DND-41 (cell line): ENCODE measurements at regions not wholly inside any gene's neighbourhood (a gene's known extent, or its start where the extent isn't known, plus 50 kb on each side); places are given as distances from the start of the nearest gene placed in this dataset.

Experiments used
- ATAC-seq: fragments of 200-7000 bp; cut with Tn5 transposase; 3 replicates; pipeline ENCODE4 v1.9.1; 2021; ENCODE audit warnings: low read depth; ENCODE audit not compliant: insufficient read depth
- DNase-seq: peaks from one replicate; pipeline ENCODE4 v3.0.0-alpha.2; 2020
- H2AFZ ChIP-seq: 2 replicates; pipeline ENCODE4 v1.6.0; 2012; ENCODE audit warnings: low read depth, low read length
- H3K27ac ChIP-seq: 2 replicates; pipeline ENCODE4 v1.5.1; 2012; ENCODE audit warnings: low read length, inconsistent platforms
- H3K27me3 ChIP-seq: fragments of 200-600 bp; sonication (generic); 2 replicates; pipeline ENCODE4 v1.6.0; 2012; ENCODE audit warnings: low read length, mild to moderate bottlenecking, inconsistent platforms; ENCODE audit not compliant: insufficient read depth, poor library complexity
- H3K36me3 ChIP-seq: 2 replicates; pipeline ENCODE4 v1.5.1; 2012; ENCODE audit warnings: low read length, inconsistent platforms; ENCODE audit not compliant: insufficient read depth
- H3K4me1 ChIP-seq: 2 replicates; pipeline ENCODE4 v1.5.1; 2012; ENCODE audit warnings: mild to moderate bottlenecking, low read length; ENCODE audit not compliant: insufficient read depth
- H3K4me2 ChIP-seq: 2 replicates; pipeline ENCODE4 v1.6.0; 2012; ENCODE audit warnings: mild to moderate bottlenecking, moderate library complexity, low read length, inconsistent platforms; ENCODE audit not compliant: insufficient read depth
- H3K4me3 ChIP-seq, 2 experiments: fragments of 200-600 bp in 1 of 2; shearing (Covaris generic) in 1 of 2; 2 replicates each; pipeline ENCODE4 v1.5.1; 2012 to 2016; ENCODE audit warnings: inconsistent platforms in 2 of 2, low read length in 2 of 2, mild to moderate bottlenecking in 2 of 2, low read depth in 1 of 2, moderate library complexity in 1 of 2
- H3K79me2 ChIP-seq: 2 replicates; pipeline ENCODE4 v1.6.0; 2012; ENCODE audit warnings: low read length, inconsistent platforms; ENCODE audit not compliant: insufficient read depth
- H3K9ac ChIP-seq: 2 replicates; pipeline ENCODE4 v1.6.0; 2012; ENCODE audit warnings: low read depth, mild to moderate bottlenecking, inconsistent platforms, low read length, moderate library complexity
- H3K9me3 ChIP-seq: 2 replicates; pipeline ENCODE4 v1.5.1; 2012; ENCODE audit warnings: low read length, moderate library complexity, mild to moderate bottlenecking, inconsistent platforms; ENCODE audit not compliant: insufficient read depth, severe bottlenecking
- H4K20me1 ChIP-seq: 2 replicates; pipeline ENCODE4 v1.6.0; 2012; ENCODE audit warnings: low read length; ENCODE audit not compliant: insufficient read depth
- EZH2 ChIP-seq: IDR thresholded peaks from 3 replicates; pipeline ENCODE4 v1.6.1; 2012; ENCODE audit warnings: borderline replicate concordance, low read depth, mild to moderate bottlenecking, moderate library complexity, low read length, inconsistent platforms; ENCODE audit not compliant: severe bottlenecking
- TF ChIP-seq, protein P1 (sequence below): IDR thresholded peaks from 2 replicates; pipeline ENCODE4 v1.5.1; 2012; ENCODE audit warnings: borderline replicate concordance, low read length, moderate library complexity, mild to moderate bottlenecking; ENCODE audit not compliant: poor library complexity, severe bottlenecking; ENCODE audit errors: extremely low read depth

DNA sequence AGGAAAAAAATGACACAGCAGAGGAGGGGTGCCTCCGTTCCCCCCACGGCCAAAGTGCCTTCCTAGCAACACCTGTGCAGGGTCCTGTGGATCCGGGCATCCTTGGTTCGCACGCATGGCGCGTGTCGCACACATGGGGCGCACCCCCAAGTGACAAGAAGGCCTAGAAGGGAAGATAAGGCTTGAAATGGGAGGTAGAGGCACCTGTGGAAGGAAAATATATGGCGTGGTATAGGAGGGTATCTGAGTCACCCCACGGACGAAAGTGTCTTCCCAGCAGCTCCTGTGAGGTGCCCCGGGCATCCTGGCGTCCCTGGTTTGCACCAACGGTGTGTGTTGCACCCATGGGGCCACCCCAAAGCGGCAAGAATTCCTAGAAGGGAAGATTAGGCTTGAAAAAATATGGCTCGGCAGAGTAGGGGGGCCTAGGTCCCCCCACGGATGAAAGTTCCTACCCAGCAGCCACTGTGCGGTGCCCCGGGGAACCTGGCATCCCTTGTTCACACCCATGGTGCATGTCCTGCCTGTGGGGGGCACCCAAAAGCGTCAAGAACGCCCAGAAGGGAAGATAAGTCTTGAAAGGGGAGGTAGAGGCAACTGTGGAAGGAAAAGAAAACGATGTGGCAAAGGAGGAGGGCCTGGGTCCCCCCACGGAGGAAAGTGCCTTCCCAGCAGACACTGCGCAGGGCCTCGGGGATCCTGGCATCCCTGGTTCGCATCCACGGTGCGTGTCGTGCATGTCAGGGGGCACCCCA is 280.0 kb downstream of the ALG10 start:
- no peak overlapping the region for H2AFZ ChIP-seq
- H3K4me1 ChIP-seq, result no peaks in the 10 kb centered on the region
- H3K27me3 ChIP-seq, result no peaks in the 10 kb centered on the region
- H3K9ac ChIP-seq, result no peak overlapping the region
- no peak overlapping the region for H3K27ac ChIP-seq
- no peaks in the 10 kb centered on the region for H3K36me3 ChIP-seq
- TF ChIP-seq, protein P1, sequence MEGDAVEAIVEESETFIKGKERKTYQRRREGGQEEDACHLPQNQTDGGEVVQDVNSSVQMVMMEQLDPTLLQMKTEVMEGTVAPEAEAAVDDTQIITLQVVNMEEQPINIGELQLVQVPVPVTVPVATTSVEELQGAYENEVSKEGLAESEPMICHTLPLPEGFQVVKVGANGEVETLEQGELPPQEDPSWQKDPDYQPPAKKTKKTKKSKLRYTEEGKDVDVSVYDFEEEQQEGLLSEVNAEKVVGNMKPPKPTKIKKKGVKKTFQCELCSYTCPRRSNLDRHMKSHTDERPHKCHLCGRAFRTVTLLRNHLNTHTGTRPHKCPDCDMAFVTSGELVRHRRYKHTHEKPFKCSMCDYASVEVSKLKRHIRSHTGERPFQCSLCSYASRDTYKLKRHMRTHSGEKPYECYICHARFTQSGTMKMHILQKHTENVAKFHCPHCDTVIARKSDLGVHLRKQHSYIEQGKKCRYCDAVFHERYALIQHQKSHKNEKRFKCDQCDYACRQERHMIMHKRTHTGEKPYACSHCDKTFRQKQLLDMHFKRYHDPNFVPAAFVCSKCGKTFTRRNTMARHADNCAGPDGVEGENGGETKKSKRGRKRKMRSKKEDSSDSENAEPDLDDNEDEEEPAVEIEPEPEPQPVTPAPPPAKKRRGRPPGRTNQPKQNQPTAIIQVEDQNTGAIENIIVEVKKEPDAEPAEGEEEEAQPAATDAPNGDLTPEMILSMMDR, result no peak
- TF ChIP-seq EZH2, result no peak
- H3K4me2 ChIP-seq, result no peak overlapping the region
- DNase-seq (no peak), ATAC-seq (no peak)
- H3K9me3 ChIP-seq, result peaks cover 83% of the 10 kb centered on the region
- no peaks in the 10 kb centered on the region for H3K79me2 ChIP-seq
- no peak overlapping the region for H3K4me3 ChIP-seq
- no peaks in the 10 kb centered on the region for H4K20me1 ChIP-seq

DNA sequence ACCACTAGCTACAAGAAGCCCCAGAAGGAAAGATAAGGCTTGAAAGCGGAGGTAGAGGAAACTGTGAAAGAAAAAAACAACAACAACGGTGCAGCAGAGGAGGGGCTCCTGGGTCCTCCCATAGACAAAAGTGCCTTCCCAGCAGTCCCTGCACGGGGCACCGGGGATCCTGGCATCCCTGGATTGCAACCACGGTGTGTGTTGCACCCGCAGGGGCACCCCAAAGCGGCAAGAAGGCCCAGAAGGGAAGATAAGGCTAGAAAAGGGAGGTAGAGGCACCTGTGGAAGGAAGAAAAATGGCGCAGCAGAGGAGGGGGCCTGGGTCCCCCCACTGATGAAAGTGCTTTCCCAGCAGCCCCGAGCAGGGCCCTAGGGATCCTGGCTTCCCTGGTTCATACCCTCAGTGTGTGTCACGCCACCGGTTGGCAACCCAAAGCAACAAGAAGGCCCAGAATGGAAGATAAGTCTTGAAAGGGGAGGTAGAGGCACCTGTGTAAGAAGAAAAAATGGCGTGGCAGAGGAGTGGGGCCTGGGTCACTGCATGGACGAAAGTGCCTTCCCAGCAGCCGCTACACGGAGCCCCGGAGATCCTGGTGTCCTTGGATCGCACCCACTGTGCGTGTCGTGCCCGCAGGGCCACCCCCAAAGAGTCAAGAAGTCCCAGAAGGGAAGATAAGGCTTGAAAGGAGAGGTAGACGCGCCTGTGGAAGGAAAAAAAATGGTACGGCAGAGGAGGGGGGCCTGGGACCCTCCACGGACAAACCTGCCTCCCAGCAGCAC is 281.0 kb downstream of the ALG10 start:
- Histone ChIP-seq H3K9ac (no peak overlapping the region), H3K4me2 (no peak overlapping the region), H4K20me1 (no peaks in the 10 kb centered on the region), H3K27me3 (no peaks in the 10 kb centered on the region), H3K4me1 (no peaks in the 10 kb centered on the region), H3K79me2 (no peaks in the 10 kb centered on the region), H3K9me3 (peaks cover 82% of the 10 kb centered on the region), H3K27ac (no peak overlapping the region), H3K36me3 (no peaks in the 10 kb centered on the region), H3K4me3 (no peak overlapping the region), H2AFZ (no peak overlapping the region)
- ATAC-seq (no peak), DNase-seq (no peak)
- TF ChIP-seq EZH2, result no peak
- TF ChIP-seq, protein P1, result no peak

DNA sequence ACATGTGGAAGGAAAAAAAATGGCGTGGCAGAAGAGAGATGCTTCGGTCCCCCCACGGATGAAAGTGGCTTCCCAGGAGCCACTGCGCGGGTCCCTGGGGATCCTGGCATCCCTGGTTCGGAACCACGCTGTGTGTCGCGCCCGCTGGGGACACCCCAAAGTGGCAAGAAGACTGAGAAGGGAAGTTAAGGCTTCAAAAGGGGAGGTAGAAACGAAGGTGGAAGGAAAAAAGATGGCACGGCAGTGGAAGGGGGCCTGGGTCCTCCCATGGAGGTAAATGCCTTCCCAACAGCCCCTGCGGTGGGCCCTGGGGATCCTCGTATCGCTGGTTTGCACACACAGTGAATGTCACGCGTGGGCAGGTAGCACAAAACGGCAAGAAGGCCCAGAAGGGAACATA is 281.7 kb downstream of the ALG10 start:
- DNase-seq (no peak), ATAC-seq (no peak)
- Histone ChIP-seq H3K79me2 (no peaks in the 10 kb centered on the region), H3K4me1 (no peaks in the 10 kb centered on the region), H3K27me3 (no peaks in the 10 kb centered on the region), H3K36me3 (no peaks in the 10 kb centered on the region), H3K4me3 (no peak overlapping the region), H3K4me2 (no peak overlapping the region), H4K20me1 (no peaks in the 10 kb centered on the region), H2AFZ (no peak overlapping the region), H3K9me3 (peaks cover 84% of the 10 kb centered on the region), H3K27ac (no peak overlapping the region), H3K9ac (no peak overlapping the region)
- TF ChIP-seq, protein P1, result no peak
- no peak for TF ChIP-seq EZH2
